ENCODE measurements at regions not wholly inside any gene's neighbourhood (a gene's known extent, or its start where the extent isn't known, plus 50 kb on each side); places are given as distances from the start of the nearest gene placed in this dataset.

DNA sequence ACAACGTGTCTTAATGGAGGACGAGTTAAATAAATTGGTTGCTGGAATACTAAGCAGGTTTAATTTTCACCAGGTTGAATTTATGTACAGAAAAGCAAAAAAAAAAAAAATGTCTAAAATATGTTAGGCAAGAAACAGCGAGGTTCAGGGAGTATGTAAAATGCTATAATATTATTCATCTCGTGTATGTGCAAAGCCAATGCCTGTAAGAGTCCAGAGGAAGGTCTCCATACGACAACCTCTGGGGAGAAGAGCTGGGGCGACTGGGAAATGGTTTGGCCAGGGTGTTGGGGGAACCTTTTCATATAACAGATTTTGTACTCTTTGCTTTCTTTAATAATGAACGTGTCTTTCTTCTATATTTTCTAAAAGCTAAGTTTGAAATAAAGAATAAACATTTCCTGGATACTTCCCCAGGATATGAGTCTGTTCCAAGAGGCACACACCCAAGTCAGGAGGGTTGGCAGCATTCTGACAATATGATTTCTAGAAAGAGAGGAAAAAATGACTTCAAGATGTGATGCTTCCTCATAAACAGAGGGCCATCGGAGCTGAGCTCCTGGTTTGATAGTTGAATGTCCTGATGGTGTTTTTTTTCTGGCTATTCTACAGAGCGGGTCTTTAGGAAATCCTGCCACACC is 208.6 kb upstream of the MGMT start:
- TF ChIP-seq CTCF (conservative IDR thresholded peaks at IDR 0.05; ENCODE audit: low read depth, low read length): no peak
- H3K4me3 ChIP-seq (ENCODE audit: low read length): no peak overlapping the region
- no peak for DNase-seq (ENCODE audit: low read depth)

DNA sequence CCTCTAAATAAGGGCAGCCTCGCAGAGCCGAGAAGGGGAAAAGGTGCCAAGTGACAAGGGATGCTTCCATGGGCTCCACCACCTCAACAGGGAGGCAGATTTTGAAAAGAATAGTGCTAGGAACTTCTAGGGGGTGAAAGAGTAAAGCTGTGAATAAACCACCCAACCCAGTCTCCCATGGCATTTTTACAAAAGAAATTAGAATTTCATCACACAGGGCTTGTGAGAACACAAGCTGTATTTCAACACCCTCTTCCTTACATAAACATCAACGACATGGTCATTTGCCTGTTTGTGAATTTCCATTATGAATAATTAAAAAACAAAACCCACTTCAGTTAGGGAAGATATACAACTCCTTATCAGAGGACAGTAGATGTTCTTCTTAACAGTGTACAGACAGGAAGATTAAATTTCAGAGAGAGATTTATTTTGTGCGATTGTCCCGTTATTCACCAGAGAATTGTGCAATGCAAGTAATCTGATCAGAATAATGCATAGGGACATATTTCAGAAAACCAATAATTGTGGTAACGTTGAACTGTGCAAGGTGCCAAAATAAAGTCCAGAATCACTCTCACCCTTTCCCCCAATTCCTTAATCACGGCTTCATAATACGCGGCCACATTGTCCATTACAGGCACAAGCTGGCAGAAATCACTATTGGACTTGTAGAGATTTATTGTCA is 207.8 kb upstream of the MGMT start:
- H3K4me3 ChIP-seq (ENCODE audit: low read length): no peak overlapping the region
- no peak for DNase-seq (ENCODE audit: low read depth)
- TF ChIP-seq CTCF (conservative IDR thresholded peaks at IDR 0.05; ENCODE audit: low read depth, low read length): no peak

DNA sequence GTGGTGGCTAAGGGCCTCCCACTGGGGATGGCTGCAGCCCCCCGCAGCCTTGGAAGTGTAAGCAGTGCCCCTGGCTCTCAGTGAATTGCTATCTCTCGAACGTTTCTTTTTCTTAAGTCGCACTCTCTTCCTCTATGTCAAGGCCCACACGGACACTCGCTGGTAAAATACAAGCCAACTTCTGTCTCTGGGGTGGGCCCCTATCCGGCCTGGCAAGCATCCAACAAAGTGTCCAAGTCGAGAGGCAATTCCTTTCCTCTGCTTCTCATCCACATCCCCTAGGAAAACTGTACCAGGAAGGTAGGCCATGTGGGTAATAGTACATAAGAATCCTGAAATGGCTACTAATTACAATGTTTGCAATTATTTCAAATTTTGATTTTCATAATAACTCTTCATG is 194.9 kb upstream of the MGMT start:
- no peak for TF ChIP-seq CTCF (conservative IDR thresholded peaks at IDR 0.05; ENCODE audit: low read depth, low read length)
- H3K4me3 ChIP-seq (ENCODE audit: low read length): no peak overlapping the region
- DNase-seq (ENCODE audit: low read depth): no peak

DNA sequence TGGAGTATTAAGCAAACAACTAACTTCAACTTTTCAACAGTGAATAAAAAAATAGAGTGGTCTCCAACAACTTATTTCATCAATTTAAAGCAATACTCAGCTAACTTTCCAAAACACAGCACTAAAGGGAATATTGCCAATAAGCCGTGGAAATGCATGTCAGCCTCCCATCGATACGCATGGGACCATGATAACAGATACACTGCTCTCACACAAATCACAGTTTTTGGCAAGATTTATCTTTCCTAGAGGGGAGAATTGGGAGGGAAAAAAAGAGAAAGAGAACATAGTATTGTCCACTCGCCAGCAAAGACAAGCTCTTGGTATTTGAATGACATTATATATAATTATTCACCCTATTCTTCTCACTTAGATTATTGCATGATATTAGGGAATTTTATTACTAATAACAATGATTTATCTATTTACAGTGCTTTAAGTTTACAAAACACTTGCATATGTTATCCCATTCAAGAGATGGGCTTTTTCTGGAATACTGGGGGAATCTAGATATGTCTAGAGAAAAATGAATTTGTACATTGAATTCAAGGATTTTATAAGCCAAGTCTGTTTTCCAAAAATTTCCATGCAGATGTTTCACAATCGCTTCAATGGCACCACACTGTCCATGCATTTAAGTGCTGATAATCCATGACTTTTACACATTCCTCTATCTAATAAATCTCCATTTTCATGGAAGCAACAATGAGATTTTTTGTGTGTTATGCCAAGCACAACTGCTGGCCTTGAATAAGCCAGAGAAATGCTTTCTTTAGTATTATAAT is 194.0 kb upstream of the MGMT start:
- no peak for DNase-seq (ENCODE audit: low read depth)
- TF ChIP-seq CTCF (conservative IDR thresholded peaks at IDR 0.05; ENCODE audit: low read depth, low read length): no peak
- H3K4me3 ChIP-seq (ENCODE audit: low read length): no peak overlapping the region

DNA sequence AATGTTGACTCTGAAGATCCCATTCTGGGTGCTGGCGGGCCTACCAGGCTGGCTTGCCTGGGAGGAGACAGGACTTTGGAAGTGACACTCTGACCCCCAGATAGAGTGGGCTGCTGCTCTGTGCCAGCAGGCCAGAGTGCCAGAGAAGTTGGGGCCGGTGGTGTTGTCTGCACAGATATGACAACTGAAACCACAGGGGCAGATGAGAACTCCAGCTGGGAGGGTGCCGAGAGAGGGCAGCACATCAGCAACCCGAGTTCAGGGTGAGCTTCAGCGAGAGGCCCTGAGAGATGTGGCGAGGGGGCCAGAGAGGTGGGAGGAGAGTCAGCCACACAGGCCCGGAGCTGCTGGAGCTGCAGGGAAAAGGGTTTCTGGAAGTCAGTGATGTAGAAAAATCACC is 193.2 kb upstream of the MGMT start:
- TF ChIP-seq CTCF (conservative IDR thresholded peaks at IDR 0.05; ENCODE audit: low read depth, low read length): no peak
- no peak for DNase-seq (ENCODE audit: low read depth)
- H3K4me3 ChIP-seq (ENCODE audit: low read length): no peak overlapping the region

- no peak overlapping the region for H3K4me3 ChIP-seq (ENCODE audit: low read length)
- TF ChIP-seq CTCF (conservative IDR thresholded peaks at IDR 0.05; ENCODE audit: low read depth, low read length): no peak
- DNase-seq (ENCODE audit: low read depth): no peak
These were observed 192.1 kb upstream of the MGMT start for GRCh38 chr10:129274748-129275474.
